ENCODE measurements at regions not wholly inside any gene's neighbourhood (a gene's known extent, or its start where the extent isn't known, plus 50 kb on each side); places are given as distances from the start of the nearest gene placed in this dataset.

- no peaks in the 10 kb centered on the region for H3K36me3 ChIP-seq (ENCODE audit: control insufficient read depth in 2 of 2, insufficient read depth in 2 of 2, low read length in 1 of 2)
- no peaks in the 10 kb centered on the region; the same call in 1 of the 2 replicates for H3K79me2 ChIP-seq (ENCODE audit: control insufficient read depth, insufficient read depth, low read length)
- RAD21 ChIA-PET (ENCODE audit: unreplicated experiment) = interaction anchor here (0.8 to 6.4 kb wide), 20 partner anchors 9 to 122 kb away, joined by 3 to 69 read pairs (median 7); partner anchors contain the start of gene CCND2
- DNase-seq (ENCODE audit: low read depth, low spot score) (no peak), ATAC-seq (0 out of 3 replicates have a peak, but pooled peaks have one; percentile 3), FAIRE-seq (no peak)
- in situ Hi-C loops (cut with MboI) (no loop called here), intact Hi-C loops (cut with micrococcal nuclease; ENCODE audit: unreplicated experiment) (no loop called here)
- no peaks in the 10 kb centered on the region; the same call in 2 of the 3 replicates for H3K9me3 ChIP-seq (replicated peaks; ENCODE audit: control insufficient read depth, insufficient read depth, low read length)
- no peaks in the 10 kb centered on the region for H4K20me1 ChIP-seq (ENCODE audit: control insufficient read depth, insufficient read depth)
- no peak overlapping the region; the same call in 1 of the 2 replicates for H3K9ac ChIP-seq (ENCODE audit: control insufficient read depth, insufficient read depth, low read length)
- no peak overlapping the region for H3K4me3 ChIP-seq
- peak overlapping the region; percentile 92 for H3K27ac ChIP-seq (ENCODE audit: control insufficient read depth, insufficient read depth)
- whole genome bisulfite sequencing (ENCODE audit: insufficient coverage, insufficient replicate concordance, low lambda C conversion rate, missing lambda C conversion rate) = 30% methylated on average over 7 of the region's 7 CpGs
- H3K4me2 ChIP-seq (ENCODE audit: control insufficient read depth, insufficient read depth) = peak overlapping the region; percentile 22
- no peak overlapping the region; the same call in 1 of the 2 replicates for H2AFZ ChIP-seq (ENCODE audit: control insufficient read depth, low read depth, low read length)
- no peaks in the 10 kb centered on the region for H3K27me3 ChIP-seq (replicated peaks in 1 of 2; ENCODE audit: control insufficient read depth in 2 of 2, insufficient read depth in 2 of 2, low read length in 1 of 2)
- BruUV-seq (replicated peaks) = no TSS peak
- SMC1A ChIA-PET (ENCODE audit: uncharacterized antibody, unreplicated experiment) = interaction anchor here (0.8 to 19.0 kb wide), 24 partner anchors 8 to 118 kb away, joined by 3 to 344 read pairs (median 6); partner anchors contain the start of gene CCND2
- POLR2A ChIA-PET = interaction anchor here (0.9 to 7.8 kb wide), 10 partner anchors 10 to 117 kb away, joined by 3 to 84 read pairs (median 18); partner anchors contain the start of gene CCND2
- CTCF ChIA-PET = interaction anchor here (1.2 to 6.0 kb wide), 10 partner anchors 10 to 122 kb away, joined by 4 to 35 read pairs (median 12); partner anchors contain the start of gene CCND2
- H3K4me1 ChIP-seq (ENCODE audit: control insufficient read depth, insufficient read depth, low read length) = peaks cover 57% of the 10 kb centered on the region
- no peak for TF ChIP-seq ZBTB40 (IDR thresholded peaks at IDR 0.05; ENCODE audit: borderline replicate concordance)
- no peak for TF ChIP-seq KDM1A (IDR thresholded peaks at IDR 0.05; ENCODE audit: borderline replicate concordance)
- no peak for TF ChIP-seq BCL11A (IDR thresholded peaks at IDR 0.05; ENCODE audit: low read depth, low read length)
- TF ChIP-seq IKZF2 (IDR thresholded peaks at IDR 0.05) = peak; percentile 57 to 70; a peak in 3 of 4 replicates
- no peak for TF ChIP-seq CBX3 (IDR thresholded peaks at IDR 0.05; ENCODE audit: borderline replicate concordance, low read depth)
- TF ChIP-seq CHD4 (IDR thresholded peaks at IDR 0.05) = no peak
- TF ChIP-seq RAD51 (IDR thresholded peaks at IDR 0.05) = no peak
- TF ChIP-seq ZNF217 (IDR thresholded peaks at IDR 0.05) = peak; percentile 73
- TF ChIP-seq PBX3 (IDR thresholded peaks at IDR 0.05; ENCODE audit: insufficient replicate concordance, low read depth, low read length) = no peak
- peak; percentile 81 for TF ChIP-seq EED (IDR thresholded peaks at IDR 0.05; ENCODE audit: low read depth)
- TF ChIP-seq TARDBP (IDR thresholded peaks at IDR 0.05; ENCODE audit: borderline replicate concordance) = no peak
- TF ChIP-seq NFXL1 (IDR thresholded peaks at IDR 0.05; ENCODE audit: borderline replicate concordance) = no peak
- no peak for TF ChIP-seq RFX5 (IDR thresholded peaks at IDR 0.05; ENCODE audit: low read depth, low read length)
- no peak for TF ChIP-seq IRF4 (IDR thresholded peaks at IDR 0.05; ENCODE audit: low read depth, low read length)
- TF ChIP-seq BHLHE40 (IDR thresholded peaks at IDR 0.05; ENCODE audit: borderline replicate concordance in 1 of 2, low read depth in 2 of 2, low read length in 1 of 2) = no peak
- TF ChIP-seq CREB1 (IDR thresholded peaks at IDR 0.05; ENCODE audit: low read depth) = no peak
- no peak for TF ChIP-seq BMI1 (IDR thresholded peaks at IDR 0.05; ENCODE audit: borderline replicate concordance)
- no peak for TF ChIP-seq POU2F2 (IDR thresholded peaks at IDR 0.05; ENCODE audit: borderline replicate concordance, low read depth, low read length)
- no peak for TF ChIP-seq POLR2AphosphoS2 (IDR thresholded peaks at IDR 0.05; ENCODE audit: low read depth, low read length)
These were observed 118.8 kb upstream of the CCND2 start for GRCh38 chr12:4154672-4155225.
